ENCODE measurements at regions not wholly inside any gene's neighbourhood (a gene's known extent, or its start where the extent isn't known, plus 50 kb on each side); places are given as distances from the start of the nearest gene placed in this dataset.

DNA sequence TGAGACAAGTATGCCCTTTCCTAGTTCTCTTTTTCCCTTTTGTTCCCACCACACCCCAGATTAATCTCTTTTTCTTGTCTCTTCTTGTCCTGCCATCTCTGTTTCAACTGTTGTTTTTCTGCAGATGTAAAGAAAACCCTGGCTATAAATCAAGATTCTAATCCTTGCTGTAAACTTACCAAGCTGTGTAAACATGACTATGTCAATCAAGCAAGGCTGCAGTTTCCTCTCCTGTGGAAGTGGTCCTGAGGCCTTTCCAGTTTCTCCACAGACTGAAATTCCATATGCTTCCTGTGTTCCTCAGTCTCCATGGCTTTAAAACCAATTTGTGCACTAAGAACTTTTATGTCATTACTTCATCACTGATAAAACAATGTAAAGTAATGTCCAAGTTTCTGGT lies 288.8 kb upstream of the PIK3C3 start:
- H3K9me3 ChIP-seq: no peaks in the 10 kb centered on the region
- Mint-ChIP-seq H3K27ac (ENCODE audit: unreplicated experiment) (no peak overlapping the region), H3K4me3 (ENCODE audit: unreplicated experiment) (no peak overlapping the region), H3K27me3 (ENCODE audit: insufficient read depth, unreplicated experiment) (no peaks in the 10 kb centered on the region), H3K36me3 (ENCODE audit: insufficient read depth, unreplicated experiment) (no peaks in the 10 kb centered on the region), H3K9me3 (ENCODE audit: unreplicated experiment) (no peaks in the 10 kb centered on the region), H3K4me1 (ENCODE audit: low read depth, unreplicated experiment) (no peaks in the 10 kb centered on the region)
- TF ChIP-seq, protein P1, sequence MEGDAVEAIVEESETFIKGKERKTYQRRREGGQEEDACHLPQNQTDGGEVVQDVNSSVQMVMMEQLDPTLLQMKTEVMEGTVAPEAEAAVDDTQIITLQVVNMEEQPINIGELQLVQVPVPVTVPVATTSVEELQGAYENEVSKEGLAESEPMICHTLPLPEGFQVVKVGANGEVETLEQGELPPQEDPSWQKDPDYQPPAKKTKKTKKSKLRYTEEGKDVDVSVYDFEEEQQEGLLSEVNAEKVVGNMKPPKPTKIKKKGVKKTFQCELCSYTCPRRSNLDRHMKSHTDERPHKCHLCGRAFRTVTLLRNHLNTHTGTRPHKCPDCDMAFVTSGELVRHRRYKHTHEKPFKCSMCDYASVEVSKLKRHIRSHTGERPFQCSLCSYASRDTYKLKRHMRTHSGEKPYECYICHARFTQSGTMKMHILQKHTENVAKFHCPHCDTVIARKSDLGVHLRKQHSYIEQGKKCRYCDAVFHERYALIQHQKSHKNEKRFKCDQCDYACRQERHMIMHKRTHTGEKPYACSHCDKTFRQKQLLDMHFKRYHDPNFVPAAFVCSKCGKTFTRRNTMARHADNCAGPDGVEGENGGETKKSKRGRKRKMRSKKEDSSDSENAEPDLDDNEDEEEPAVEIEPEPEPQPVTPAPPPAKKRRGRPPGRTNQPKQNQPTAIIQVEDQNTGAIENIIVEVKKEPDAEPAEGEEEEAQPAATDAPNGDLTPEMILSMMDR (IDR thresholded peaks at IDR 0.05; ENCODE audit: insufficient read depth in 1 of 2, low read depth in 1 of 2, low read length in 1 of 2, severe bottlenecking in 1 of 2, unreplicated experiment in 1 of 2): no peak
- no peak for DNase-seq
- intact Hi-C loops (cut with micrococcal nuclease; ENCODE audit: unreplicated experiment): no loop called here
- no peaks in the 10 kb centered on the region for H3K36me3 ChIP-seq (ENCODE audit: control insufficient read depth, insufficient read depth, low read length)
- BruUV-seq (replicated peaks): no TSS peak
- H3K27me3 ChIP-seq (replicated peaks; ENCODE audit: control insufficient read depth, insufficient read depth, low read length): no peaks in the 10 kb centered on the region
- no peak overlapping the region for H3K4me3 ChIP-seq (ENCODE audit: low read depth, low read length)
- ChIA-PET CTCF (no interaction called here), POLR2A (no interaction called here)
- H3K4me1 ChIP-seq: no peaks in the 10 kb centered on the region

DNA sequence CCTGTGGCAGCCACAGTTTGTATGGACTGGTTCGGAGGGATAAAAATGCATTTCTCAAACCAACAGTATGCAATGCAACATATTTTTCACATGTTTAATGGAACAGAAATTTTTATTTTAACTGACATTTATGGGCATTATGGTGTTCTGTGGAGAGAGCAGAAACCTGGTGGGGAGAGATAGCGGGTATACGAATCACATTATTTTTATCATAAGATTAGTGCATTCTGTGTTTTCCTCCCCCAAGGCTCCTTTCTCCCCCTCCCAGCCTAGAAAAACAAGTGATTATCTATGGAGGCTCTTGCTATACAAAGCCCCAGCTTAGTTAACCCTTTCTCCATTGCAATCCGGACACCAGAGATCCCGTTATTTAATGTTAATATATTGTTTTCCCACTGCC lies 289.8 kb upstream of the PIK3C3 start:
- Histone ChIP-seq H3K36me3 (ENCODE audit: control insufficient read depth, insufficient read depth, low read length) (no peaks in the 10 kb centered on the region), H3K4me3 (ENCODE audit: low read depth, low read length) (no peak overlapping the region), H3K9me3 (no peaks in the 10 kb centered on the region), H3K4me1 (no peaks in the 10 kb centered on the region), H3K27me3 (replicated peaks; ENCODE audit: control insufficient read depth, insufficient read depth, low read length) (no peaks in the 10 kb centered on the region)
- POLR2A ChIA-PET: no interaction called here
- DNase-seq: no peak
- Mint-ChIP-seq H3K9me3 (ENCODE audit: unreplicated experiment) (no peaks in the 10 kb centered on the region), H3K27me3 (ENCODE audit: insufficient read depth, unreplicated experiment) (peaks cover 3% of the 10 kb centered on the region), H3K4me3 (ENCODE audit: unreplicated experiment) (no peak overlapping the region), H3K27ac (ENCODE audit: unreplicated experiment) (no peak overlapping the region), H3K4me1 (ENCODE audit: low read depth, unreplicated experiment) (no peaks in the 10 kb centered on the region), H3K36me3 (ENCODE audit: insufficient read depth, unreplicated experiment) (no peaks in the 10 kb centered on the region)
- TF ChIP-seq, protein P1 (IDR thresholded peaks at IDR 0.05; ENCODE audit: insufficient read depth in 1 of 2, low read depth in 1 of 2, low read length in 1 of 2, severe bottlenecking in 1 of 2, unreplicated experiment in 1 of 2): no peak
- CTCF ChIA-PET: no interaction called here
- intact Hi-C loops (cut with micrococcal nuclease; ENCODE audit: unreplicated experiment): no loop called here
- BruUV-seq (replicated peaks): no TSS peak

DNA sequence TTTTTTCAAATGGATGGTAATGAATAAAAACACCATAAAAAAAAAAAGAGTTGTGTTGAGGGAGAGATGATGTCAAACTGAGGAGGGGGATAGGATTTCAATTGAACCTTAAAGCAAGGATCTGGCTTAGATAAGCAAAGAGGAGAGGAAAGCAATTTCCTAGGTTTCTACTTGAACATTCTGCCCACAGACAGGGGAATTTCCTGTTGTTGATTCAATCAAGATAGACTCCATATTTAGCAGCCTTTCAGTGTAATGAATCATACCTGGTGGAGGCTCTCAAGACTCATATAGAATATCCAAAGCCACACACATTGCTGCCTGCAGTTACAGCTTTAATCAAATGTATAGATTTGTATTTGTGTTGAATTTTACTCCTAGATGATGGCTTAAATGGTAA lies 294.4 kb upstream of the PIK3C3 start:
- Histone ChIP-seq H3K4me1 (no peaks in the 10 kb centered on the region), H3K4me3 (ENCODE audit: low read depth, low read length) (no peak overlapping the region), H3K27me3 (replicated peaks; ENCODE audit: control insufficient read depth, insufficient read depth, low read length) (no peaks in the 10 kb centered on the region), H3K9me3 (no peaks in the 10 kb centered on the region), H3K36me3 (ENCODE audit: control insufficient read depth, insufficient read depth, low read length) (no peaks in the 10 kb centered on the region)
- Mint-ChIP-seq H3K27ac (ENCODE audit: unreplicated experiment) (no peak overlapping the region), H3K4me1 (ENCODE audit: low read depth, unreplicated experiment) (no peaks in the 10 kb centered on the region), H3K27me3 (ENCODE audit: insufficient read depth, unreplicated experiment) (peaks cover 4% of the 10 kb centered on the region), H3K4me3 (ENCODE audit: unreplicated experiment) (no peak overlapping the region), H3K36me3 (ENCODE audit: insufficient read depth, unreplicated experiment) (no peaks in the 10 kb centered on the region), H3K9me3 (ENCODE audit: unreplicated experiment) (no peaks in the 10 kb centered on the region)
- no TSS peak for BruUV-seq (replicated peaks)
- intact Hi-C loops (cut with micrococcal nuclease; ENCODE audit: unreplicated experiment): no loop called here
- TF ChIP-seq, protein P1 (IDR thresholded peaks at IDR 0.05; ENCODE audit: insufficient read depth in 1 of 2, low read depth in 1 of 2, low read length in 1 of 2, severe bottlenecking in 1 of 2, unreplicated experiment in 1 of 2): no peak
- POLR2A ChIA-PET: no interaction called here
- no peak for DNase-seq
- CTCF ChIA-PET: no interaction called here

Data from Caco-2 (cell line).